ENCODE measurements at regions not wholly inside any gene's neighbourhood (a gene's known extent, or its start where the extent isn't known, plus 50 kb on each side); places are given as distances from the start of the nearest gene placed in this dataset.

DNA sequence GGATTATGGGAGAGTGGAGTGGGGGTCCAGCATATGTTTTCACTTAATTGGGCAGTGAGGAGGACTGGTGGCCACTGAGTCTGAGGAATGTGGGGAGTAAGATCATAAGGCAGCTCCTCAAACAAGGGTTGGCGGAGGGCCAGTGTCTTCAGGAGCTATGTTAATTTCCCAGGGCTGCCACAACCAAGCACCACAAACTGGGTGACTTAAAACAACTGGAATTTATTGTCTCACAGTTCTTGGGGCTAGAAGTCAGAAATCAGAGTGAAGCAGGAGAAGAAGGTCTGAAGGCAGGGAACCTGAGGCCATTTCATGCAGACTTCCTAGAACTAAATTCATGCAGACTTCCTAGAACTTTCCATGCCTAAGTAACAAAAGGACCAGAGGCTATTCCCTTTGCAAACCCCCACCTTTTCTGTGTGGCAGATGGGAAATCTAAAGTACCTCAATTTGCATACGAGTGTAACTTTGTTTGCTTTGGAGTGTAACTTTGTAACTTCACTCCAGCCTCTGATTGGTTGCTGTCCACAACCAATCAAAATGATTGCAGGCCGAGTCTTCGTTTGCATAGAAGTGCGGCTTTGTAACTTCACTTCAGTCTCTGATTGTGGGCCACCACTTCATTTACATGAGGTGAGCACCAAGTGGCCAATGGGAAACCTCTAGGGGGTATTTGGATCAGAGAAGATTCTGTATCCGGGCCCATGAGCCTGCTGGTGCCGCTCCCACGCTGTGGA is 50.5 kb upstream of the ZBED5 start:
- Histone ChIP-seq H3K27ac (no peak overlapping the region), H3K27me3 (ENCODE audit: insufficient read depth, low read depth, severe bottlenecking) (no peaks in the 10 kb centered on the region), H3K4me3 (ENCODE audit: low read depth, low read length) (no peak overlapping the region), H3K9me3 (ENCODE audit: severe bottlenecking) (no peaks in the 10 kb centered on the region), H3K36me3 (no peaks in the 10 kb centered on the region)
- TF ChIP-seq, protein P1, sequence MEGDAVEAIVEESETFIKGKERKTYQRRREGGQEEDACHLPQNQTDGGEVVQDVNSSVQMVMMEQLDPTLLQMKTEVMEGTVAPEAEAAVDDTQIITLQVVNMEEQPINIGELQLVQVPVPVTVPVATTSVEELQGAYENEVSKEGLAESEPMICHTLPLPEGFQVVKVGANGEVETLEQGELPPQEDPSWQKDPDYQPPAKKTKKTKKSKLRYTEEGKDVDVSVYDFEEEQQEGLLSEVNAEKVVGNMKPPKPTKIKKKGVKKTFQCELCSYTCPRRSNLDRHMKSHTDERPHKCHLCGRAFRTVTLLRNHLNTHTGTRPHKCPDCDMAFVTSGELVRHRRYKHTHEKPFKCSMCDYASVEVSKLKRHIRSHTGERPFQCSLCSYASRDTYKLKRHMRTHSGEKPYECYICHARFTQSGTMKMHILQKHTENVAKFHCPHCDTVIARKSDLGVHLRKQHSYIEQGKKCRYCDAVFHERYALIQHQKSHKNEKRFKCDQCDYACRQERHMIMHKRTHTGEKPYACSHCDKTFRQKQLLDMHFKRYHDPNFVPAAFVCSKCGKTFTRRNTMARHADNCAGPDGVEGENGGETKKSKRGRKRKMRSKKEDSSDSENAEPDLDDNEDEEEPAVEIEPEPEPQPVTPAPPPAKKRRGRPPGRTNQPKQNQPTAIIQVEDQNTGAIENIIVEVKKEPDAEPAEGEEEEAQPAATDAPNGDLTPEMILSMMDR (IDR thresholded peaks at IDR 0.05; ENCODE audit: low read depth, low read length), result no peak
- DNase-seq, result no peak
